Neural cell (in vitro differentiated cells): ENCODE measurements at regions not wholly inside any gene's neighbourhood (a gene's known extent, or its start where the extent isn't known, plus 50 kb on each side); places are given as distances from the start of the nearest gene placed in this dataset.

Experiments used
- EP300 ChIP-seq: fragments of 450-650 bp; conservative IDR thresholded peaks from 2 replicates; pipeline ENCODE4 v1.6.1; 2014; ENCODE audit warnings: antibody characterized with exemption, mild to moderate bottlenecking, moderate library complexity; ENCODE audit not compliant: poor library complexity, severe bottlenecking
- EZH2 ChIP-seq: fragments of 200-600, 300-800 bp; shearing (Covaris generic), sonication (generic); IDR thresholded peaks from 2 replicates; pipeline ENCODE4 v1.6.1; 2014; ENCODE audit warnings: antibody characterized with exemption, low read length, borderline replicate concordance, mild to moderate bottlenecking; ENCODE audit not compliant: insufficient read depth, poor library complexity, severe bottlenecking
- MXI1 ChIP-seq: fragments of 450-650 bp; conservative IDR thresholded peaks from 2 replicates; pipeline ENCODE4 v1.6.1; 2014; ENCODE audit warnings: antibody characterized with exemption, mild to moderate bottlenecking; ENCODE audit not compliant: poor library complexity, severe bottlenecking
- POLR2AphosphoS5 ChIP-seq: IDR thresholded peaks from 2 replicates; pipeline ENCODE4 v1.6.1; 2012
- RAD21 ChIP-seq: fragments of 450-650 bp; conservative IDR thresholded peaks from 2 replicates; pipeline ENCODE4 v1.6.1; 2014; ENCODE audit warnings: antibody characterized with exemption, mild to moderate bottlenecking, moderate library complexity
- REST ChIP-seq: IDR thresholded peaks from 2 replicates; pipeline ENCODE4 v1.6.1; 2012; ENCODE audit warnings: borderline replicate concordance
- SMC3 ChIP-seq: fragments of 450-650 bp; conservative IDR thresholded peaks from 2 replicates; pipeline ENCODE4 v1.6.1; 2014; ENCODE audit warnings: antibody characterized with exemption, mild to moderate bottlenecking, moderate library complexity; ENCODE audit not compliant: poor library complexity
- TAF1 ChIP-seq: IDR thresholded peaks from 2 replicates; pipeline ENCODE4 v1.6.1; 2012; ENCODE audit warnings: low read depth
- TF ChIP-seq, protein P1 (sequence below): fragments of 450-650 bp; IDR thresholded peaks from 2 replicates; pipeline ENCODE4 v1.5.1; 2014; ENCODE audit warnings: antibody characterized with exemption, mild to moderate bottlenecking, moderate library complexity; ENCODE audit not compliant: poor library complexity, severe bottlenecking

DNA sequence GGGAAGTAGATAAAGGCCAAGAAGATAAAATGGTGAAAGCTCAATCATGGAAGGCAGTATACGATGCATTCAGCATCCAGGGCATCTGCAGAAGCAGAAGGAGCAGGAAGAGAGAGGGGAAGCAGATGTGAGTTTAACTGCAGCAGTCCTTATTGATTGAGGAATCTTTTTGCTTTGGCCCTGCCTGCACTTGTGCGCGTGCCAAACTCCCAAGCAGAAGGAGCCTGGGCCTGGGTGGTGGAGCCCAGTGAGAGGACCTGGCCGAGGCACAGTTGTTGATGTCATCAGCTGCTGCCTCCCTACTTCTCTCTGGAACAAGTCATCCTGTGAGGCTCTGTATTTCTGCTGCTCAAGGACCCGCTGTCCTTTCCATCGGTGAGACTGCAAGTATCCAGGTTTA lies 65.5 kb upstream of the ROPN1 start:
- TF ChIP-seq EP300 (no peak), EZH2 (no peak), REST (no peak), RAD21 (no peak), SMC3 (no peak), POLR2AphosphoS5 (no peak), MXI1 (no peak), TAF1 (no peak)
- TF ChIP-seq, protein P1, sequence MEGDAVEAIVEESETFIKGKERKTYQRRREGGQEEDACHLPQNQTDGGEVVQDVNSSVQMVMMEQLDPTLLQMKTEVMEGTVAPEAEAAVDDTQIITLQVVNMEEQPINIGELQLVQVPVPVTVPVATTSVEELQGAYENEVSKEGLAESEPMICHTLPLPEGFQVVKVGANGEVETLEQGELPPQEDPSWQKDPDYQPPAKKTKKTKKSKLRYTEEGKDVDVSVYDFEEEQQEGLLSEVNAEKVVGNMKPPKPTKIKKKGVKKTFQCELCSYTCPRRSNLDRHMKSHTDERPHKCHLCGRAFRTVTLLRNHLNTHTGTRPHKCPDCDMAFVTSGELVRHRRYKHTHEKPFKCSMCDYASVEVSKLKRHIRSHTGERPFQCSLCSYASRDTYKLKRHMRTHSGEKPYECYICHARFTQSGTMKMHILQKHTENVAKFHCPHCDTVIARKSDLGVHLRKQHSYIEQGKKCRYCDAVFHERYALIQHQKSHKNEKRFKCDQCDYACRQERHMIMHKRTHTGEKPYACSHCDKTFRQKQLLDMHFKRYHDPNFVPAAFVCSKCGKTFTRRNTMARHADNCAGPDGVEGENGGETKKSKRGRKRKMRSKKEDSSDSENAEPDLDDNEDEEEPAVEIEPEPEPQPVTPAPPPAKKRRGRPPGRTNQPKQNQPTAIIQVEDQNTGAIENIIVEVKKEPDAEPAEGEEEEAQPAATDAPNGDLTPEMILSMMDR: no peak
